Inferior parietal cortex (tissue), 1 donor: ENCODE measurements at regions not wholly inside any gene's neighbourhood (a gene's known extent, or its start where the extent isn't known, plus 50 kb on each side); places are given as distances from the start of the nearest gene placed in this dataset.
"Not testable (repeated sequence)": the region's sequence is repeated elsewhere in the genome, so short reads cannot be mapped to it uniquely, and the experiment has no call there.

Experiments used
- DNase-seq: peaks from one replicate; pipeline ENCODE4 v3.0.0-alpha.2; 2016; ENCODE audit errors: extremely low spot score

DNA sequence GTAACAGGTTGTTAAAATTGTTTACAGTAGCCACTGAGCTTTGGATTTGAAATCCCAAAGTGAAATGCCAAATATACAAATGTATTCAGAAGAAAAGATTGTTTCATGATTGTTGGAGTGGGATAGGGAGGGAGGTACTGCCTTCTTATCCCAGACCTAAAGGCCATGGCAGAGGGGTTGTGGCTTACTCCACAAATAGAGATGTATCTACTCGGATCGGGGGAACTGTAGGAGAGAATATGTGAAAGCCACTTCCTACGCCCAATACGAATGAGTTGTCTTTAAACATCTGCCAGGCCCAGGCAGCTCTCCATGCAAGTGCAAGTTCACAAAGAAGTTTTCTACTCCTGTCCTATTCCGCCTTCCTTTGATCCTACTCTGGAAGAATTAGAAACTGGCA is 150.2 kb upstream of the PRSS12 start:
- DNase-seq = not testable (repeated sequence)

DNA sequence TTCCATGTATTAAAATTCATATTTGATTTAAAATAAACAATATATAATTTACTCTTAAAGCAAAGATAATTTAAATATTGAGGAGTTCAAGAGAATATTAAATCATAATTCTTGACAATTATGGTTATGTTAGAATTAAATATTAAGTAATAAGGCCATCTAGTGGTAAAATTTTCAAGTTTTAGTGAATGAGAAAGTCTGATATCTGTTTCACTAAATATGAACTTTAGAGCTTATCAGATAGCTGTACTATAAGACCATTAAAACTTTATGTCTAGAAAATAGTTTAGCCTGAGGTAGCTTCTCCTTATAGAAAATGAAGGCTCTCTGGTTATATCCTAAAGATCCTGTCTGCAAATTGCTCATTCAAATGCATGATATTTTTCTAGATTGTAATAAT is 152.1 kb upstream of the PRSS12 start:
- not testable (repeated sequence) for DNase-seq

DNA sequence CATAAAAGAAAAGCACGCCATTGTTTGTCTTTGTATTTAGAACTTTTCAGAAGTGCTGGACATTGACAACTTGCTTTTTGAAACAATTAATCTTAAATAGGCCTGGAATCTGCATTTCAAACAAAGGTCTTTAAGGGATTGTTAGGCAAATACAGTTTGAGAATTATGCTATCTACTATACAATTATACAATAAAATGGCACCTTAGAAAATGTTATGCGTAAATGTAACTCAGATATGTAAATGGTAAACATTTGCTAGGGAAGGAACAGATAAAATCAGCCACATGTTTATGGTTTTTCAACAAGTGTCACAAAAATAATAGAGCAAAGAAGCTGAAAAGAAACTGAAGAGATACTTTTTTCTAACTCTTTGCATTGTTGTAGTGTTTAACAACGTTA is 152.7 kb upstream of the PRSS12 start:
- not testable (repeated sequence) for DNase-seq

- DNase-seq = not testable (repeated sequence)
Observed at GRCh38 chr4:118512870-118513269, 160.1 kb upstream of the PRSS12 start.

DNA sequence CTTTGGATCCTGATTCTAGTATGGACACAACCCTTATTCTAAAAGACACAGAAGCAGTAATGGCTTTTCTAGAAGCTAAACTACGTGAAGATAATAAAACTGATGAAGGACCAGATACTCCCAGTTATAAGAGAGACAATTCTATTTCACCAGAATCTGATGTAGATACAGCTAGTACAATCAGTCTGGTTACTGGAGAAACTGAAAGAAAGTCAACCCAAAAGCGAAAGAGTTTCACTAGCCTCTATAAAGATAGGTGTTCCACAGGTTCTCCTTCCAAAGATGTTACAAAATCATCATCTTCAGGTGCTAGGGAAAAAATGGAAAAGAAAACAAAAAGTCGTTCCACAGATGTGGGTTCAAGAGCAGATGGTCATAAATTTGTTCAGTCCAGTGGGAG is 161.5 kb upstream of the PRSS12 start:
- DNase-seq = not testable (repeated sequence)

DNA sequence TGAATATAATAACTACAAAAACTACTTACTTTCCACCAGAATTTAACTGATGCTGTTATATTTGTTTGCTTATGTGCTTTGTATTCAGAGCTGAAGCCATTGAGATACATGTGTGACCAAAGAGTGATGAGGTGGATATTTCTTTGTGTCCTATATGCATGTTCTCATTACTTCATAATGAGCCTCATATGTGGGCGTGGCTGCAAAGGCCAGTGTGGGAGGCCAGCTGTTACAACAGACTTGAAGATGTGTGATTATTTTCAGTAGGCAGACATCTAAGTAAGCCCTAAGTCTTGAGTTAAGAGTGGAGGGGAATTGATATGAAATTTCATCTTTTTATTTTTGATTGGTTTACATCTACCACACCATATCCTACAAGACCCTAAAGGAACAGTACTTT is 163.3 kb upstream of the PRSS12 start:
- DNase-seq = not testable (repeated sequence)

DNA sequence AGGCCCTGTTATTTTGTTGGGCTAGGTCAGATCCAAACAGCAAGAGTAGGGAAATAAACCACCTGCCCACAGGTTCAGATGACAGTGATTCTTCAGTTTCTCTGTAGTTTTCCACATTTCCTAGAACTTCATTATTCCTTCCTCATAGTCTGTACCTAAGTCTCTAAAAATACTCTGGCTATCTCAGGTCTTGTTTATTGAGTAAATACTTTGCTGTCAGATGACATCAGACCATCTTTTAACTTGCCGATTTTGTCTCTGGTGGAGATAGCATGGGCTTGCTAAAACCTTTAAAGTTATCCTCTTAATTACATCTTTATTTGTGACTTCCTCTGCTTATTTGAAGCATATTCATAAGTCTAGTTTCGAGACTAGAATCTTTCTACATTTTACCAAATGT is 155.1 kb upstream of the METTL14 start:
- DNase-seq = not testable (repeated sequence)

- not testable (repeated sequence) for DNase-seq
Observed at GRCh38 chr4:118531947-118532346, 153.2 kb upstream of the METTL14 start.

- not testable (repeated sequence) for DNase-seq
Observed at GRCh38 chr4:118535788-118536187, 149.4 kb upstream of the METTL14 start.

GRCh38 chr4:118539412-118540077 is 145.6 kb upstream of the METTL14 start:
- peak; percentile 22 for DNase-seq

- not testable (repeated sequence) for DNase-seq
Observed at GRCh38 chr4:118556576-118556975, 128.6 kb upstream of the METTL14 start.

DNA sequence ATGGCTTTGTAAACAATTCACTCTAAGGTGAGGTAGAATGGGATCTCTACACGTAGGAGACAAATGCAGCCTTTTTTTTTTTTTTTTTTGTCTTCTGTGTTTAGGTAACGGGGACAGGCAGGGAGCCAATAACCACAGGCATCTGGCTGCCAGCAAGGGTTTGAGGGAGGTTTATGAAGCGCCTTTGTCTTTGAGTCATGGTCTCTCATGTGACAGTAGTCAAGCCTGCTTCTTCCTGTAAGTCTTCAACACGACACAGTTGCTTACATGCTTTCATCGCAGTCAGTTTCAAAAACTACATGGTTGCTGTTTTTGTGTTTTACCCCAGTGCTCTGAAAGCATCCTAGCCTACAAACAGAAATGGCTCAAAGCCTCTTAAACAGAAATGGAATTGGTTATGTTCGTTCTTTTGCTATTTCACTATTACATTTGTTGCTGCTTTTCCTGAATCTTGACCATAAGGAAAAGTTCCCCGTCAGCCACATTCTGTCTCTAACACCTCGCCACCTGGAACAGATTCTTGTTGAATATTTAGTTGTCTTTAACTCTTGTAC is 127.8 kb upstream of the METTL14 start:
- DNase-seq = no peak

DNA sequence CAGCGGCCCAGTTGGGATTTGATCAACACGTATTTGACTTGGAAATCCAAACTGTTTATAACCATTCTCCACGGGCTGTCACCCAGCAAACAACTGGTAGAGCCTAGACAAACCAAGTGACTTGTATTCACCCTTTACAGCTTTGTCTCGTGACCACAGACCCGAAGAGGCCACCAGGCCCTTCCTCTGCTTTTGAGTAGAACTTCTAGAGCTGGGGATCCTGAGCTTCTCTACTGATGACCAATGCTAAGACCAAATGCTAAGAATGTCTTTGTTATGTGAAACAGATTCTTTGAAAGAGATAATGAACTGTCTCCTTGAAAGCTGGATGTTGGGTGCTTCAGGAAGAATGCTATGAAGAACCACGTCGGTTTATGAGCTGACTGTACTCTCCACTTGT is 127.0 kb upstream of the METTL14 start:
- DNase-seq = not testable (repeated sequence)

DNA sequence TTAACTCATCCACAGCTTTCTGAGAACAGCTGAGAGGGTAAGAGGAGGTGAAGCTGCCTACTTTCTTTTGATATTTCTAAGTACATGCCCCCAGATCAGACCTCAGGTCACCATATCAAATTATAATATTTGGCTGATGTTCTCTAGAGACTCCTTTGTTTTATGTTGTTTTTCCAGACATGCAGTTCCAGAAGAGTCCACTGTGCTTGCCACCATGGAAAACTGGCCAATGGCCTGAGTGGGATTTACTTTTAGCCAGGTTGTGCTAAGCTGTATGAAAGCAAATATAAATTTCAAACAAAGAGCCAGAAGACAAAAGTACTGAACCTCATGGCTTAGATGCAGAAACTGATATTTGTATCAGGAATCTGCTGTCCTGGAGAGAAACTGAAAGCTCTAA is 123.6 kb upstream of the METTL14 start:
- DNase-seq = not testable (repeated sequence)

- DNase-seq = not testable (repeated sequence)
Observed at GRCh38 chr4:118566003-118566513, 119.1 kb upstream of the METTL14 start.

GRCh38 chr4:118572991-118573390 is 112.2 kb upstream of the METTL14 start:
- not testable (repeated sequence) for DNase-seq

GRCh38 chr4:118574251-118574913 is 110.8 kb upstream of the METTL14 start:
- DNase-seq = not testable (repeated sequence)

DNA sequence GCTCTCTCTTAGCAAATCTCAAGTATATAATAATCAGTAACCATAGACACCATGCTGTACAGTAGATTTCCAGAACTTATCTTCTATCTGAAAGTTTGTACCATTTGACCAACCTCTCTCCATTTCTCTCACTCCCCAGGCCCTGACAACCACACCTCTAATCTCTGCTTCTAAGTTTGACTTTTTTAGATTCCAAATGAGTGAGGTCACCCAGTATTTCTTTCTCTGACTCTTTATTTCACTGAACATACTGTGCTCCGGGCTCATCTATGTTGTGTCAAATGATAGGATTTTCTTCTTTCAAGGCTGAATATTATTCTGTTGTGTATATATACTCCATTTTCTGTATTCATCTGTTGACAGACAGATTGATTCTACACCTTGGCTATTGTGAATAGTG is 110.1 kb upstream of the METTL14 start:
- not testable (repeated sequence) for DNase-seq

GRCh38 chr4:118575726-118576125 is 109.5 kb upstream of the METTL14 start:
- not testable (repeated sequence) for DNase-seq

DNA sequence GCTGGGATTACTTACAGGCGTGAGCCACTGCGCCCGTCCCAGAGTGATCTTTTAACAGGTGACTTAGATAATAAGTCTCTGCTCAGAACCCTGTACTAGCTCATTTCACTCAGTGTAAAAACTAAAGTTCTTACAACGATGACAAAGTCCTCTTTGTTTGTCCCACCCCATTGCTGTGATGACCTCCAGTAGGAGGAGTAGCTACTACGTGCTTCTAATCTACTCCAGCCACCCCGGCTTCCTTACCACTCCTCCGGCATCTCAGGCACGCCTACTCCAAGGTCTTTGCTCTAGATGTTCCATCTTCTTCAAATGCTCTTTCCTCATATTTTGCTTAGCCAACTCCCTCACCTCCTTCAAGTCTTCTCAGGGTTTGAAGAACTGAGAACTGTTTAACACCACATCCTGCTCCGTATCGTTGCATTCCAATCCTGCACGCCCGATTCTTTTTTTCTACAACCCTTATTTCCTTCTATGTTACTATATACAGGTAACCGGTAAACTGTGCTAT is 108.4 kb upstream of the METTL14 start:
- not testable (repeated sequence) for DNase-seq

- no peak for DNase-seq
Observed at GRCh38 chr4:118585015-118585414, 100.2 kb upstream of the METTL14 start.

GRCh38 chr4:118586357-118586790 is 98.8 kb upstream of the METTL14 start:
- DNase-seq = no peak
